ENCODE measurements at regions not wholly inside any gene's neighbourhood (a gene's known extent, or its start where the extent isn't known, plus 50 kb on each side); places are given as distances from the start of the nearest gene placed in this dataset.

GRCh38 chr2:9756692-9757250, 86.5 kb upstream of the TAF1B start:
- DNase-seq (ENCODE audit: low read depth), result no peak

- DNase-seq (ENCODE audit: low read depth), result no peak
Measured at GRCh38 chr2:9757501-9758264, 85.6 kb upstream of the TAF1B start.

GRCh38 chr2:9758741-9759140, 84.5 kb upstream of the TAF1B start:
- no peak for DNase-seq (ENCODE audit: low read depth)

- DNase-seq (ENCODE audit: low read depth), result no peak
Measured at GRCh38 chr2:9760069-9760901, 83.0 kb upstream of the TAF1B start.

GRCh38 chr2:9760902-9761228, 82.4 kb upstream of the TAF1B start:
- DNase-seq (ENCODE audit: low read depth), result no peak

GRCh38 chr2:9761577-9761976, 81.7 kb upstream of the TAF1B start:
- no peak for DNase-seq (ENCODE audit: low read depth)

GRCh38 chr2:9762164-9762563, 81.1 kb upstream of the TAF1B start:
- no peak for DNase-seq (ENCODE audit: low read depth)

- no peak for DNase-seq (ENCODE audit: low read depth)
Measured at GRCh38 chr2:9762941-9763340, 80.3 kb upstream of the TAF1B start.

- DNase-seq (ENCODE audit: low read depth), result no peak
Measured at GRCh38 chr2:9763356-9764152, 79.7 kb upstream of the TAF1B start.

- DNase-seq (ENCODE audit: low read depth), result no peak
Measured at GRCh38 chr2:9764153-9764778, 79.0 kb upstream of the TAF1B start.

- no peak for DNase-seq (ENCODE audit: low read depth)
Measured at GRCh38 chr2:9765611-9766531, 77.4 kb upstream of the TAF1B start.

- no peak for DNase-seq (ENCODE audit: low read depth)
Measured at GRCh38 chr2:9767656-9768281, 75.5 kb upstream of the TAF1B start.

GRCh38 chr2:9768388-9768787, 74.9 kb upstream of the TAF1B start:
- DNase-seq (ENCODE audit: low read depth), result peak; percentile 40

- peak; percentile 35 for DNase-seq (ENCODE audit: low read depth)
Measured at GRCh38 chr2:9769171-9770005, 73.9 kb upstream of the TAF1B start.

GRCh38 chr2:9770006-9770307, 73.3 kb upstream of the TAF1B start:
- no peak for DNase-seq (ENCODE audit: low read depth)

GRCh38 chr2:9770308-9771100, 72.8 kb upstream of the TAF1B start:
- DNase-seq (ENCODE audit: low read depth), result peak; percentile 75

- no peak for DNase-seq (ENCODE audit: low read depth)
Measured at GRCh38 chr2:9771101-9771449, 72.2 kb upstream of the TAF1B start.

- peak; percentile 96 for DNase-seq (ENCODE audit: low read depth)
Measured at GRCh38 chr2:9771481-9772017, 71.7 kb upstream of the TAF1B start.
